ENCODE measurements at regions not wholly inside any gene's neighbourhood (a gene's known extent, or its start where the extent isn't known, plus 50 kb on each side); places are given as distances from the start of the nearest gene placed in this dataset.

- DNase-seq = peak; percentile 35
Measured at GRCh38 chr1:208298593-208299269, 54.5 kb upstream of the PLXNA2 start.

DNA sequence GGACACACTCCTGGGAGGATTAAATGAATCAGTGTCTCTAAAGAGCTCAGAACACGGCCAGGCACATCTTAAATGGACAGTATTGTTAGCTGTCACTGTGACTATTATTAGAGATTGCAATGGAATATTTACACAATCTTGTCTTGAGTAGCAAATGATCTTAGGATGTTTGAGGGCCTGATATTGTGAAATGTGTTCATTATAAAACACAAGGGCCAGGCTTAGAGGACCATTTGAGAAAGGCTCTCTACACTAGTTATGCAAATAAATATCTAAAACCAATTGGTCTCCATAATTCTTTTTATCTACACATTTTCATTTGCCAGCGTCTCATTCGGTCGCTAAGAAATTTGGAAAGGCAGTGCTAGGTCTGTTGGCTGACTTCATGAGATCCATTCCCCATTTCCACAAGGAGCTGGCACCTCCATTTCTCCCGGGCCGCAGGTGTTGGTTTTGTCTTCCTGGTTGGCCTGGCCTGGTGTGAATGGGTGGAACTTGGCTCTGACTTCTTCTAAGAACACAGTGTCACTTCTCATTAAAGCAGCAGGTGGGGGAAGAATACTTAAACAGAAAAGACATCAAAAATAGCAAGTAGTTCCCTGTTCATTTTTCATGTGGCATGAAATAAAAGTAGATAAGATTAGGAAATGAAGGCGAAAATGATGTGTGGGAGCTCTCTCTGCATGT lies 56.0 kb upstream of the PLXNA2 start:
- DNase-seq = no peak

- DNase-seq = no peak
Measured at GRCh38 chr1:208302699-208303238, 58.6 kb upstream of the PLXNA2 start.

DNA sequence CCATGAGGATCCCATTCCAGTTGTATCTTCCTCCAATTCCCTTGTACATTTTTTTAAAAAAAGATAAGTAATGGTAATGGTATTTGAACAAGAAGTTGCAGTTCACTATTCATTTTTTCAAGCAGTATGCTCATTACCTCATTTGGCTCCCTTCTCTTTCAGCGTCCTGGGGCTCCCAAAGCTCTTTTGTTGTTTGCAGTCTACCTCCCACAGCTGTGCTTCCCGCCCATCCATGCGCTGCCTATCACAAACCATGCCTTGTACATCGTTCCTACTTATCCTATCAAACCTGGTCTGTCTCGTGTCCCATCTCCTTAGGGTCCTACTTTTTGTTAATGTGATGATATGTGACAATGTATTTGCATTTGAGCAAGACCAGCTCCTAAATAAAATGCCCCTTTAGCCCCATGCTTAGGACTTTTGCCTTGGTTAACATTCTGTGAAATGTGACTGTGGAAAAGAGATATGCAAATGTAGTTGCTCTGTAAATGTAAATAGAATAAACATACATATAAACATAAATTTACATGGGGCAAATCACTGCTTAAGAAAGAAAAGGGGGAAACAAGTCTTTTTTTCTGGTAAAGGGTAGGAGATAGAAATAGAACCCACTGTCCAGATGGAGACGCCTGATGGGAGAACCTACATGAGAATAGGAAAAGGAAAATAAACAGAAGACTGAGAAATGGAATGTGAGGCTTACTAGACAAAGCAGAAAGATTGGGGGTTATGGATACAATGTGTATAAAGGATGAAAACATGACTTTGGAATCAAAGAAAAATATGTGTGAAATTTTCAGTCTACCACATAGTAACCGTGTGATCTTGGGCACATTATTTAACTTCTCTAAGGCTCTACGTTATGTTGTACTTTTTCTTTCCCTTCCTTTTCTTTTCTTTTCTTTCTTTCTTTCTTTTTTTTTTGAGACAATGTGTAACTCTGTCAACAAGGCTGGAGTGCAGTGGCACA lies 59.8 kb upstream of the PLXNA2 start:
- DNase-seq = peak; percentile 7

DNA sequence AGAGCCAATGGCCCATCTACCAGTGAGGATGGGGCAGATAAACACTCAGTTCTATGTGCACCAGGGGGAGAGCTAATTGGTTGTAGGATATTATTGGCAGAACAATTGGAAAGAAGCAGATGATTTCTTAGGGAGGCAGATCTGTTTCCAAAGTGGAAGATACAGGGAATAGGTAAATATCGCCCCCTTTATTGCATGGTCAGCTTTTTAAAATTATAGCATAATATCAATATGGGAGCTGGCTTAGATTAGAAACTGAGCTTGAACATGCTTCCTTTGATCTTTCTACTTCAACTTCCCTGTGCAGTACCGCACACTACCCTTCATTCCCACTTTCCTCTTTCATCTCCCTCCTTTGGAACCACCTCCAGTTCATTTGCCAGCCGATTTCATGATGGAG lies 64.0 kb upstream of the PLXNA2 start:
- DNase-seq = no peak

DNA sequence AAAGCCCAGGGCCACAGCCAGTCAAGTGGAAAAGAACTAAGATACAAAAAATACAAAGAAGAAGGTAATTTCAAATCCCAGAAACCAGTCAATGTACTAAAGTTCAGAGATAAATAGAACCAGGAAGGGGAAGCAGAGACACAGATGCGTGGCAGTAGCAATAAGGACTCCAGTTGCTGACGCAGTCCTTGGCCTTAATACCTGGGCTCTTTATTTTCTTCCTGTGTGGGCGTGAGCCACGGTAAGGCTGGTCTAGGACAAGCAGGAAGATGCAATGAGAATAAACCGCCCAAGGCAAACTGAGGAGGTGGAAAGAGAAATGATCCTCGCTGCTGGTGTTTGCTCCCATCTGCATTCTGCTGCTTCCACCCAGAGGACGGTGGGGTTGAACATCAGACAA lies 65.6 kb upstream of the PLXNA2 start:
- DNase-seq = no peak

GRCh38 chr1:208312706-208313105 lies 68.5 kb upstream of the PLXNA2 start:
- DNase-seq = no peak

DNA sequence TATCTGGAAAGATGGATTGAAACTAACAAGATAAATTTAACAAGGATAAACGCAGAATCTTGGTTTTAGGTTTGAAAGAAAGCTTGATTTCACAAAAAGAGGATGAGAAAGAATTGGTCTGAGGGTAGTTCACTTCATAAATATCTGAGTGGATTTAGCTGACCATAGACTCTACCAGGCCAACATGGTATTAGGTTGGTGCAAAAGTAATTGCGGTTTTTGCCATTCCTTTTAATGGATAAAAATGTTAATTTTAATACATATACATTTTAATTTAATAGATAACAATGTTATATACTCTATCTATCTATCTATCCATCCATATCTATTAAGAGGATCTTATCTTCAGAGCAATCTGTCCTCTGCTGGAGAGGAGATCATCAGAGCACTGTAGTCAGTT lies 70.2 kb upstream of the PLXNA2 start:
- DNase-seq = no peak

DNA sequence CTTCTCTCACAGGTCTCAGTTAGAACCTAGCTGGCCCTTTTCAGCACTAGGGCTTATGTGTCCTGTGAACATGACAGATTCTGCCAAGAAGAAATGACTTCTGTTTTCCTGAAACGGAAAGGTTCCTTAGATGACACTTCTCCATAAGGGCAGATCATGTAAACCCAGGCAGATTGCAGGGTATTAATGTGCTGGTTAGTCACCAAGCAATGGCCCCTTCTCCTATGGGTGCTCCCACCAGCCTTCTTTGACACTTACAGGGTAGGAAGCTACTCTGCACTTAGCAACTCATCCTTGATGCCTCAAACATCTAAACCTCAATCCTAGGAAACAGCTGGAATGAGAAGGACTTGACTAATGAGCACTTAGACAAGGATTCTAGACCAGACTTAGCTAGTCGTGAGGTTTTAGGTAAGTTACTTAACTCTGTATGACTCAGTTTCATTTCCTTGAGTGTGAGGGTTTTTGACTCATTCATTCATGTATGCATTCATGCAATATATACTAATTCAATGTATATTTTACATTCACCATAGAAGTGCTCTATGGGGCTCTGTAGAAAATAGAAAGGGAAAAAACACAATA lies 74.1 kb upstream of the PLXNA2 start:
- DNase-seq = no peak

DNA sequence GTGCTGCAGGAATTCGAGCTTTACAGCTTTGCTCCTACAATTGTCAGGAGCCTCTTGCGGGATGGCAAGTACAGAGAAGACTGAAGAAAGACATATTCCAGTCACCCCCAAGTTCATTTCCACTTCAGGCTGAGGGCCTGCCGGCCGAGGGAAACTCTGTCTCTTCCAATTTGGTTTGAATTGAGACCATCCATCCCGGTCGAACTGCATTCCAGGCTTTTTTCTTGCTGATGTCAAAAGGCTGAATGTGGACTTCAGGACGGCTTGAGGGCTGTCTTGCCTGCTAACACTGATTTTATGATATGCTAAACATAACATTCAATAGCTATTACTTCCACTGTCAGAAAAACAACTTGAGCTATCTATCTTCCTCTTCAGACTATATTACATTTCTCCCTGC lies 79.8 kb upstream of the PLXNA2 start:
- no peak for DNase-seq

DNA sequence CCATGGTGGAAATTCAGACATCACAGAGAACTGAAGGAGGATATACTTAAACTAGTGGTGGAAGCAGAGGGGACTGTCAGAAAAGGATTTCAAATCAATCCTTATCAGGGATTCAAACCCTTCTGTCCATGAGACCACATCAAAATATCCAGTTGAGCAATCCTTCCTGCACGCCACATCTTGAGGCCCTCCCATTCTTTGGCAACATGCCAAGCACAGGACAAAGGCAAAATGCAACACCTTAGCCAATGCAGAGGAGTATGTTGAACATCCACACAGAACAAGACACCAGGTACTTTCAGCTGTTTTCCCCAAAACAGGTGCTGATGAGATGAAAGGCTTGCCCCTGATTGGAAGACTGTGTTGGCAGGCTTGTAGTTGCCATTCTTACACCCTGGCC lies 81.8 kb upstream of the PLXNA2 start:
- peak; percentile 7 for DNase-seq

DNA sequence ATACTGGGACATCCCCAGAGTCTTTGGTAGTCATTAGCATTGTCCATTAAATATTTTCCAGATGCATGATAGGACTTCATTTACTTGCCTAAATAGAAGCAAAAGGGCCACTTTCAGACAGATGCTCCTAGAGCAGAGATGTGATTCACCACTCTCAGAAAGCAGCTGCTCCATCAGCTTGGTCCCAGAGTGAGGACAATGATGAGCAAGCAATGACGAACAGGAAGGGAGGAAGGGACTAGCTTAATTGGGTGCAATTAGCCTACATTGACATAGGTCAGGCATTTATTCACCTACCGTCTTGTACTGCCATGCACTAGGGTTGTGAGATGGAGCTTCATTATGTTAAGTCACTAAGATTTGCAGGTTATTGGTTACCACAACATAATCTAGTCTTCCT lies 85.1 kb upstream of the PLXNA2 start:
- peak; percentile 56 for DNase-seq

- no peak for DNase-seq
Measured at GRCh38 chr1:208332036-208332773, 88.0 kb upstream of the PLXNA2 start.

- DNase-seq = no peak
Measured at GRCh38 chr1:208332774-208333126, 88.6 kb upstream of the PLXNA2 start.

DNA sequence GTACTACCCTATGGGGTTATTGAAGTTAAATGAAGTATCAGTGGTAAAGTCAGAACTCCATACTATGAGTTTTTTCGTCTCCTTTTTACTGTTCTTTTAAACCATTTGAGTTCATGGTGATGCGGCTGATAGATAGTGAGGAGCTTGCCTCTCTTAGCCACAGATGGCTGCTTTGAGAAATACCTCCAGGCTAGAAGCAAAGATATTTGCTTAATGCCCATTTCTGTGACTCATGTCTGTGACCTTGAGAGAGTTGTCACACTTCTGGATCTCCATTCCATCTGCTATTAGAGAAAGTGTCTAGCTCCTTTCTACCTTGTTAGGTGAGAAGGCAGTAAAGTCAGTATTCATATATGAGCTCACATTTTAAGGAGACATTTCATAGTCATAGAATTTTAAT lies 89.5 kb upstream of the PLXNA2 start:
- no peak for DNase-seq

DNA sequence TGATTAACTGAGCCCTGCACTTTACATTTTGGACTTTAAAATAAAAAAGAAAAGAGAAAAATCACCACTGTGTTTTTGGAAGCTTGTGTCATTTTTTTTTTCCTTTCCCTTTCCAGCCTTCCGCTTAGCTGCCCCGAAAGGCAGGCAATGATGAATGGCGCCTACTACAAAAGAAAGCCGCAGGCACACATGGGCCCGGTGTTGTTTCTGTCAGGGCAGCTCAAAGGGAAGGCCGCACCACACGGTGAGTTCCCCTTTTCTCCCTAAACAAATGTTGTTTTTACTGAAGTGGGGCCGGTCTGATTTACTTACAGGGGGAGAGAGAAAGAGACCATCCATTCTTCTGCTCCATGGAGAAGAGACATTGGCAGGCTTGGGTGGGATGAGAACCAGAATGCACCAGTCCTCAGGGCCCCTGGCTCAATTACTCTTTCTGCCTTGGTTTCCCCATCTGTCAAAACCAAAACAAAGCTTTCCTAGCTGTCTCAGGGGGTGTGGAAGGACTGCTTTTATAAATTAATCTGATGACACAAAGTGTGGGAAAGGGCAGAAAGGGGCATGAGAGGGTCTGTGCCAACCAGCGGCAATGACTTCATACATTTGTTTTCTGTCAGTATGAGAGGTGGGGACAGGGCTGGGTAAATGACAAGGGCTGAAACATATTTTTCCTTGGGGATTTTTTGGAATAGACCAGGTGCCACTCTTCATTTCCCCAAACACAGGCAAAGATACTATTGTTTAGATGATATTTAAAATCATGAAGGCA lies 91.4 kb upstream of the PLXNA2 start:
- DNase-seq = no peak

DNA sequence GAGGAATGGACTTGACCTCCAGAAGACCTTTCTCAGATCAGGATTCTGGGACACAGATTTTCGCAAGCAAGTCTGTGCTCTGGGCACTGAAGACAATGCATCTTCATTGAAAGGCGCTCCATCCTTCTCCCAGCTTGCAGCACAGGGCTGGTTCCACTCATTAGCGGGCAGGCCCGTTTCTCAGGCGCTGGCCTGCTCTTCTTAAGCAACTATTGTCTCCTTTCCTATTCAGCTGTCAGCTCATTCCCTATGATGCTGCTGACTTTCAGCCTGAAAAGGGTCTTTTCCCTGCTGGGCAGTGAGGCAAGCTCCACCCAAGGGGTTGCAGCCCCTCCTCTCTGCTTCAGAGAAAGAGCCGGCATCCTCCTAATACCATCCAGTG lies 91.9 kb upstream of the PLXNA2 start:
- no peak for DNase-seq

GRCh38 chr1:208339911-208340310 lies 95.7 kb upstream of the PLXNA2 start:
- no peak for DNase-seq

DNA sequence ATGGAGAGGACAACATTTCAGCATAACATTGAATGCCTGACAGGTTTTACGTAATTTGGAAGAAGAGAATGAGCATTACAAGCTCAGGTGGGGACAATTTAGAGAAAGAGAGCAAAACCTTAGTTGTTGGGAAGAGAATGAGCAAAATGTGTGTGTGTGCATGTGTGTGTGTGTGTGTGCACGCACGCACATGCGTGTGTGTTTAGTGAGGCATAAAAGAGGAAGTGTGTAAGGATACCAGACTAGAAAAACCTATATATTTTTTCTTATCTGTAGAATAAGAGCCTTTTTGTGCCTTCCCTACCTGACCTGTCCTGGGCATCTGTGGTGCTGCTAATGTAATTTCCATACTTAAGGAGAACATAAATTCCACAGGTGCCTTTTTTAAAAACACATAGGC lies 99.0 kb upstream of the PLXNA2 start:
- no peak for DNase-seq

- DNase-seq = no peak
Measured at GRCh38 chr1:208344202-208344857, 100.1 kb upstream of the PLXNA2 start.

DNA sequence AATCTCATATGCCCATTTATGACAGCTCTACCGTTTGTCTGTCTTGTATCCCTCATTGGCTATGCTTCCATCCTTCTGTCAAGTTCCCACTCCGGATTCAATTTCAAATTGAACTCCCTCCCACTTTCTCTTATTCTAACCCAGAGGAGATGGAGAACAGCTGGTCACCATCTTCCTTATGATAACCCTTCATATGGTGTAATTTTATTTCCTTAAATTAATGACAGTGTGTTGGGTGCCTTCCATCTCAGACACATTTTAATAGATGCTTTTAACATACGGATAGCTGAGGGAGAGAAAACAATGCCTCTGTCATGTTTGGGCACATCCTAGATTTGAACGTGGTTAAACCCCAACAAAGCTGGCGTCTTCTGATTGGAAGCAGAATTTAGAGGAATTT lies 103.0 kb upstream of the PLXNA2 start:
- no peak for DNase-seq

Data from NCI-H146 (cell line).